ENCODE measurements at regions not wholly inside any gene's neighbourhood (a gene's known extent, or its start where the extent isn't known, plus 50 kb on each side); places are given as distances from the start of the nearest gene placed in this dataset.
"Not testable (repeated sequence)": the region's sequence is repeated elsewhere in the genome, so short reads cannot be mapped to it uniquely, and the experiment has no call there.

GRCh38 chr2:222760301-222760897, 88.9 kb downstream of the MOGAT1 start:
- no peak for DNase-seq

- DNase-seq, result no peak
Measured at GRCh38 chr2:222761888-222762287, 90.4 kb downstream of the MOGAT1 start.

- no peak for DNase-seq
Measured at GRCh38 chr2:222762342-222762741, 90.9 kb downstream of the MOGAT1 start.

GRCh38 chr2:222765883-222766282, 94.4 kb downstream of the MOGAT1 start:
- DNase-seq, result not testable (repeated sequence)

- not testable (repeated sequence) for DNase-seq
Measured at GRCh38 chr2:222768019-222768418, 92.8 kb upstream of the ACSL3 start.

GRCh38 chr2:222769446-222769845, 91.4 kb upstream of the ACSL3 start:
- DNase-seq, result no peak

- no peak for DNase-seq
Measured at GRCh38 chr2:222769941-222770340, 90.9 kb upstream of the ACSL3 start.

- DNase-seq, result no peak
Measured at GRCh38 chr2:222771832-222772231, 89.0 kb upstream of the ACSL3 start.

- no peak for DNase-seq
Measured at GRCh38 chr2:222774941-222775340, 85.9 kb upstream of the ACSL3 start.

- DNase-seq, result no peak
Measured at GRCh38 chr2:222776792-222777191, 84.0 kb upstream of the ACSL3 start.

GRCh38 chr2:222778400-222778799, 82.4 kb upstream of the ACSL3 start:
- DNase-seq, result no peak

GRCh38 chr2:222779145-222779832, 81.5 kb upstream of the ACSL3 start:
- no peak for DNase-seq

- no peak for DNase-seq
Measured at GRCh38 chr2:222780051-222780450, 80.8 kb upstream of the ACSL3 start.

GRCh38 chr2:222782201-222782730, 78.6 kb upstream of the ACSL3 start:
- DNase-seq, result no peak

- no peak for DNase-seq
Measured at GRCh38 chr2:222783592-222783991, 77.2 kb upstream of the ACSL3 start.

- no peak for DNase-seq
Measured at GRCh38 chr2:222790932-222791331, 69.9 kb upstream of the ACSL3 start.

- no peak for DNase-seq
Measured at GRCh38 chr2:222792001-222792611, 68.7 kb upstream of the ACSL3 start.

GRCh38 chr2:222794585-222795449, 66.0 kb upstream of the ACSL3 start:
- DNase-seq, result no peak

GRCh38 chr2:222795450-222796357, 65.1 kb upstream of the ACSL3 start:
- DNase-seq, result peak; percentile 23

GRCh38 chr2:222796413-222797103, 64.3 kb upstream of the ACSL3 start:
- peak; percentile 36 for DNase-seq

GRCh38 chr2:222797261-222797660, 63.6 kb upstream of the ACSL3 start:
- DNase-seq, result peak; percentile 7
